ENCODE measurements at regions not wholly inside any gene's neighbourhood (a gene's known extent, or its start where the extent isn't known, plus 50 kb on each side); places are given as distances from the start of the nearest gene placed in this dataset.

DNA sequence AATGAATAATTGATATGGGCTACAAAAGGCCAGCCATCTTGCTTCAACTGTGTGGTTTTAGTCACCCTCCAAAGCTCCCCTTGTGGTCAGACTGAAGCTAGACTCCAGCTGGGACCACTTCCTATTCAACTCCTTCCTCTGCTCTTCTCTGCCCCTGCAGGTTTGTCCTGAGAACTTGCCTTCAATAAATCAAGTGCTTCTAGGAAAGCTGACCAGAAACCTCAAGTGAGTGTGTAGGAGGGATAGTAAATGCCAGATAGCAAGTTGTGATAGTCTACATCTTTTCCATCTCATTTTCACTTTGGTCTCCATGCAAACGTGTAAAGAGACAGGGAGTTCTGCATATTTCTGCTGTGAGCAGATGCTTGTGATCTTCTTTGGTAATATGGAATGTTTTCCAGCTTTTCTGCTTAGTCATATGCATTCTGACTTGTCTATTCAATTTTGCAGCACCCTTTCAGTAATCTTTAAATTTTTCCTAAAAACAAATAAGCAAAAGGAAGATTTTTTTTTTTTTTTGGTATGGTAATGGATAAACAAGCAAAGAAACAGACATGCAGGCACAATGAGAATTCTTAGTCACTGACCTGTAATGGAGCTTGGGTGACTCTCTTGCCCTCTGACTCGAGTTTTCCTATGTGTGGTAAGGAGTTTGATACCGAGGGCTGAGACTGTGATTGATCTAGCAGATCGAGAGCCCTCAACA, 201.3 kb upstream of the BTBD3 start (continued):
- TF ChIP-seq, protein P1, sequence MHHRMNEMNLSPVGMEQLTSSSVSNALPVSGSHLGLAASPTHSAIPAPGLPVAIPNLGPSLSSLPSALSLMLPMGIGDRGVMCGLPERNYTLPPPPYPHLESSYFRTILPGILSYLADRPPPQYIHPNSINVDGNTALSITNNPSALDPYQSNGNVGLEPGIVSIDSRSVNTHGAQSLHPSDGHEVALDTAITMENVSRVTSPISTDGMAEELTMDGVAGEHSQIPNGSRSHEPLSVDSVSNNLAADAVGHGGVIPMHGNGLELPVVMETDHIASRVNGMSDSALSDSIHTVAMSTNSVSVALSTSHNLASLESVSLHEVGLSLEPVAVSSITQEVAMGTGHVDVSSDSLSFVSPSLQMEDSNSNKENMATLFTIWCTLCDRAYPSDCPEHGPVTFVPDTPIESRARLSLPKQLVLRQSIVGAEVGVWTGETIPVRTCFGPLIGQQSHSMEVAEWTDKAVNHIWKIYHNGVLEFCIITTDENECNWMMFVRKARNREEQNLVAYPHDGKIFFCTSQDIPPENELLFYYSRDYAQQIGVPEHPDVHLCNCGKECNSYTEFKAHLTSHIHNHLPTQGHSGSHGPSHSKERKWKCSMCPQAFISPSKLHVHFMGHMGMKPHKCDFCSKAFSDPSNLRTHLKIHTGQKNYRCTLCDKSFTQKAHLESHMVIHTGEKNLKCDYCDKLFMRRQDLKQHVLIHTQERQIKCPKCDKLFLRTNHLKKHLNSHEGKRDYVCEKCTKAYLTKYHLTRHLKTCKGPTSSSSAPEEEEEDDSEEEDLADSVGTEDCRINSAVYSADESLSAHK (CRISPR knock-in tag; IDR thresholded peaks at IDR 0.05; ENCODE audit: borderline replicate concordance): no peak
- TF ChIP-seq SMC3 (IDR thresholded peaks at IDR 0.05; ENCODE audit: low read length) (peak; percentile 36; the same call in 1 of the 2 replicates), MTA1 (CRISPR knock-in tag; IDR thresholded peaks at IDR 0.05; ENCODE audit: borderline replicate concordance) (no peak), ZNF879 (CRISPR knock-in tag; IDR thresholded peaks at IDR 0.05) (no peak), ZNF441 (CRISPR knock-in tag; IDR thresholded peaks at IDR 0.05; ENCODE audit: borderline replicate concordance) (no peak), ATF7-NPFF (CRISPR knock-in tag; IDR thresholded peaks at IDR 0.05; ENCODE audit: low read depth) (no peak), ZSCAN30 (CRISPR knock-in tag; IDR thresholded peaks at IDR 0.05) (no peak), GZF1 (CRISPR knock-in tag; IDR thresholded peaks at IDR 0.05) (no peak), IRX3 (CRISPR knock-in tag; IDR thresholded peaks at IDR 0.05; ENCODE audit: borderline replicate concordance, low read depth) (no peak), SIX1 (CRISPR knock-in tag; IDR thresholded peaks at IDR 0.05; ENCODE audit: borderline replicate concordance) (no peak), ZNF556 (CRISPR knock-in tag; IDR thresholded peaks at IDR 0.05; ENCODE audit: borderline replicate concordance) (no peak), ZNF782 (CRISPR knock-in tag; IDR thresholded peaks at IDR 0.05; ENCODE audit: borderline replicate concordance) (no peak), MBNL3 (CRISPR knock-in tag; conservative IDR thresholded peaks at IDR 0.05) (no peak)
- TF ChIP-seq, protein P2, sequence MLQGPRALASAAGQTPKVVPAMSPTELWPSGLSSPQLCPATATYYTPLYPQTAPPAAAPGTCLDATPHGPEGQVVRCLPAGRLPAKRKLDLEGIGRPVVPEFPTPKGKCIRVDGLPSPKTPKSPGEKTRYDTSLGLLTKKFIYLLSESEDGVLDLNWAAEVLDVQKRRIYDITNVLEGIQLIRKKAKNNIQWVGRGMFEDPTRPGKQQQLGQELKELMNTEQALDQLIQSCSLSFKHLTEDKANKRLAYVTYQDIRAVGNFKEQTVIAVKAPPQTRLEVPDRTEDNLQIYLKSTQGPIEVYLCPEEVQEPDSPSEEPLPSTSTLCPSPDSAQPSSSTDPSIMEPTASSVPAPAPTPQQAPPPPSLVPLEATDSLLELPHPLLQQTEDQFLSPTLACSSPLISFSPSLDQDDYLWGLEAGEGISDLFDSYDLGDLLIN (CRISPR knock-in tag; IDR thresholded peaks at IDR 0.05; ENCODE audit: borderline replicate concordance): no peak
- TF ChIP-seq, protein P3, sequence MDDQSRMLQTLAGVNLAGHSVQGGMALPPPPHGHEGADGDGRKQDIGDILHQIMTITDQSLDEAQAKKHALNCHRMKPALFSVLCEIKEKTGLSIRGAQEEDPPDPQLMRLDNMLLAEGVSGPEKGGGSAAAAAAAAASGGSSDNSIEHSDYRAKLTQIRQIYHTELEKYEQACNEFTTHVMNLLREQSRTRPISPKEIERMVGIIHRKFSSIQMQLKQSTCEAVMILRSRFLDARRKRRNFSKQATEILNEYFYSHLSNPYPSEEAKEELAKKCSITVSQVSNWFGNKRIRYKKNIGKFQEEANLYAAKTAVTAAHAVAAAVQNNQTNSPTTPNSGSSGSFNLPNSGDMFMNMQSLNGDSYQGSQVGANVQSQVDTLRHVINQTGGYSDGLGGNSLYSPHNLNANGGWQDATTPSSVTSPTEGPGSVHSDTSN (CRISPR knock-in tag; IDR thresholded peaks at IDR 0.05; ENCODE audit: borderline replicate concordance): no peak
- TF ChIP-seq, protein P4, sequence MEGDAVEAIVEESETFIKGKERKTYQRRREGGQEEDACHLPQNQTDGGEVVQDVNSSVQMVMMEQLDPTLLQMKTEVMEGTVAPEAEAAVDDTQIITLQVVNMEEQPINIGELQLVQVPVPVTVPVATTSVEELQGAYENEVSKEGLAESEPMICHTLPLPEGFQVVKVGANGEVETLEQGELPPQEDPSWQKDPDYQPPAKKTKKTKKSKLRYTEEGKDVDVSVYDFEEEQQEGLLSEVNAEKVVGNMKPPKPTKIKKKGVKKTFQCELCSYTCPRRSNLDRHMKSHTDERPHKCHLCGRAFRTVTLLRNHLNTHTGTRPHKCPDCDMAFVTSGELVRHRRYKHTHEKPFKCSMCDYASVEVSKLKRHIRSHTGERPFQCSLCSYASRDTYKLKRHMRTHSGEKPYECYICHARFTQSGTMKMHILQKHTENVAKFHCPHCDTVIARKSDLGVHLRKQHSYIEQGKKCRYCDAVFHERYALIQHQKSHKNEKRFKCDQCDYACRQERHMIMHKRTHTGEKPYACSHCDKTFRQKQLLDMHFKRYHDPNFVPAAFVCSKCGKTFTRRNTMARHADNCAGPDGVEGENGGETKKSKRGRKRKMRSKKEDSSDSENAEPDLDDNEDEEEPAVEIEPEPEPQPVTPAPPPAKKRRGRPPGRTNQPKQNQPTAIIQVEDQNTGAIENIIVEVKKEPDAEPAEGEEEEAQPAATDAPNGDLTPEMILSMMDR (CRISPR knock-in tag; IDR thresholded peaks at IDR 0.05): 0 out of 2 replicates have a peak, but pooled peaks have one; percentile 10
